ENCODE measurements at regions not wholly inside any gene's neighbourhood (a gene's known extent, or its start where the extent isn't known, plus 50 kb on each side); places are given as distances from the start of the nearest gene placed in this dataset.
"Not testable (repeated sequence)": the region's sequence is repeated elsewhere in the genome, so short reads cannot be mapped to it uniquely, and the experiment has no call there.

- DNase-seq, result not testable (repeated sequence)
Measured at GRCh38 chr18:14321217-14321616, 189.0 kb upstream of the ZNF519 start.

- not testable (repeated sequence) for DNase-seq
Measured at GRCh38 chr18:14301255-14301654, 169.0 kb upstream of the ZNF519 start.

GRCh38 chr18:14295081-14295480, 162.8 kb upstream of the ZNF519 start:
- not testable (repeated sequence) for DNase-seq

- no peak for DNase-seq
Measured at GRCh38 chr18:14285053-14285452, 152.8 kb upstream of the ZNF519 start.

GRCh38 chr18:14275391-14275790, 143.2 kb upstream of the ZNF519 start:
- not testable (repeated sequence) for DNase-seq

GRCh38 chr18:14265637-14266410, 133.6 kb upstream of the ZNF519 start:
- not testable (repeated sequence) for DNase-seq

GRCh38 chr18:14262786-14263185, 130.6 kb upstream of the ZNF519 start:
- DNase-seq, result not testable (repeated sequence)

GRCh38 chr18:14250084-14250677, 117.9 kb upstream of the ZNF519 start:
- not testable (repeated sequence) for DNase-seq

- not testable (repeated sequence) for DNase-seq
Measured at GRCh38 chr18:14239224-14239623, 107.0 kb upstream of the ZNF519 start.

GRCh38 chr18:14236356-14237048, 104.3 kb upstream of the ZNF519 start:
- not testable (repeated sequence) for DNase-seq

- DNase-seq, result not testable (repeated sequence)
Measured at GRCh38 chr18:14225286-14225679, 93.0 kb upstream of the ZNF519 start.

- not testable (repeated sequence) for DNase-seq
Measured at GRCh38 chr18:14224551-14225285, 92.5 kb upstream of the ZNF519 start.

- DNase-seq, result not testable (repeated sequence)
Measured at GRCh38 chr18:14223919-14224318, 91.7 kb upstream of the ZNF519 start.

- DNase-seq, result not testable (repeated sequence)
Measured at GRCh38 chr18:14223231-14223822, 91.1 kb upstream of the ZNF519 start.

- DNase-seq, result not testable (repeated sequence)
Measured at GRCh38 chr18:14222354-14223221, 90.4 kb upstream of the ZNF519 start.

GRCh38 chr18:14221689-14222088, 89.5 kb upstream of the ZNF519 start:
- no peak for DNase-seq

- DNase-seq, result not testable (repeated sequence)
Measured at GRCh38 chr18:14215952-14216351, 83.7 kb upstream of the ZNF519 start.

GRCh38 chr18:14203424-14203823, 71.2 kb upstream of the ZNF519 start:
- not testable (repeated sequence) for DNase-seq

- not testable (repeated sequence) for DNase-seq
Measured at GRCh38 chr18:14190776-14191442, 58.7 kb upstream of the ZNF519 start.

GRCh38 chr18:14189858-14190257, 57.6 kb upstream of the ZNF519 start:
- no peak for DNase-seq
